Germinal center (tissue), 1 donor: ENCODE measurements at regions not wholly inside any gene's neighbourhood (a gene's known extent, or its start where the extent isn't known, plus 50 kb on each side); places are given as distances from the start of the nearest gene placed in this dataset.

Experiments
- DNase-seq: peaks from one replicate; pipeline ENCODE4 v3.0.0; 2012; ENCODE audit warnings: mixed read lengths, low spot score

DNA sequence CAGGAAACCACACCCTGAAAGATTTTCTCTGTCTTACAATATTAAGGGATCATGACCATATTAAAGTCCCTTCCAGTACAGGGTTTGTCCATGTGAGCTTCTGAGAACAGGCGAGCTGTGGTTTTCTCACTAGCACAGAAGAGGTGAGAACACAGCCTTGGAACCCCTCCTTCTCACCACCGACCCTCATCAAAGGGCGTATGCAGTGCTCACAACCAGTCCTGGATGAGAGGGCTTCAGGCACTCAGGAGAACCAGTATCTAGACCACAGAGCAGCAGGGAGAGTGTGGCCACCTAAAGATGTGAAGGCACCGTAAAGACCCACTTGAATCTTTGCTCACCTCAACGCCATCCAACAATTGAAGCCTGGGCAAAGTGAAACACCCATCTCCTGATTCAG lies 397.0 kb downstream of the ETS1 start:
- no peak for DNase-seq

DNA sequence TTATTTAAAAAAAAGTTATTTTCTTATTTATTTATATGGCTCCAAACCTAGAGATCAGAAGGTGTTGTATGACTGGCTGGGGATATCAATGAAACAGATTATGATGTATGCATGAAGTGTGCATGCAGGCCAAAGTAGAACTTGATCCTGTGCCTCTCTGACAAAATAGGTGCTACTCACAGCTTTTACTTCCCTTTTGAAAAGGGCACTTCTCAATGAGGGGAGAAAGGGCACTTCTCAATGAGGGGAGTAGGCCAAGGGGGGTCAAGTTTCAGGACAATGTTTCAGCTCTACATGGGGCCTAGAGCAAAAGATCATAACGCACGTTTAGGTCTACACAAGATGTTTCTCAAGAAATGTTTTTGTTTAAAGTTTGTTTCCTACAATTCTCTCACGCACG lies 397.5 kb downstream of the ETS1 start:
- DNase-seq = no peak

DNA sequence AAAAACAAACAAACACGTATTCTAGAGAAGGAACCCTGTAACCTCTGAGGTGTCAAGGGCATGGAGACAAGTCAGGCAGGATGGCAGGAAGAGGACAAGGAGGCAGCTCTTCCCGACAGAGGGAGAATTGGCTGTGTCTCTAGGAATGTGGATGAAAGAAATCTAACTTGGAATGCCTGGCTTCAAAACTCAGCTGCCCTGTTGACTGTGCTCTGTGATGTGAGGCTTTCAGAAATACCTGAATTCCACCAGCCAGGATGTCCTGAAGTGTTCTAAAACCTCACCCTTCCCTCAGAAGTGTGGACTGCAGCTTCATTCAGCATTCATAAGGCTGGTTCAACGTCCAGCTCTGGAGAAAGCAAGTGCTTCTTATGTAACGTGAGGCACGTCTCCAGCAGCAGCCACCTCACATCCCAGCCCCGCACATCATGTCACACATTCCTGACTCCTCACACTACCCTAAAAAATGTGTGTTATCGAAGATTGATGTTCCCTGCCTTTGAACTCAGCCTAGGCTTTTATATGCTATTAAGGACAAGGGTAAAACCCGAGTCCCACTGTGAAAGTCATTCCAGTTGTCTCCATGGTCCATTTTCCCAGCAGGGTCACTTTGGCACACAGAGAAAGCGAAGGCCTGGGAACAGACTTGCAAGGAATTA lies 398.9 kb downstream of the ETS1 start:
- DNase-seq = no peak

DNA sequence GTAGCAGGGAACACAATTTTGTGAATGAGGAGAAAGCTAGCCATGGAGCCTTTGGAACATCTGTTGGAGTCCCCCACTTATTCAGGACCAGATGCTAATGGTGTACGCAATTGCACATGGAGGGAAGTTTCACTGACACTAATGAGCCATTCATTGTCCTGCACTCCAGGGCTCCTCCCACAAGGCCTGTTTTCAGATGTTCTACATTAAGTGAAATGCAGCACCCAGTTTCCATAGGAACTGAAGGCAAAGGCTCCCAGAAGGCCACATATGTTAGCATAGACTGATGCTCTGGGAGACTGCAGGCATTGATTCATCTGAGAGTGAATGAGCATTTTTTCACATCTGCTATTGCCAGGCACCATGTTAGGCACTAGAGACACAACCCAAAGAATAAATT lies 399.5 kb downstream of the ETS1 start:
- DNase-seq = no peak

DNA sequence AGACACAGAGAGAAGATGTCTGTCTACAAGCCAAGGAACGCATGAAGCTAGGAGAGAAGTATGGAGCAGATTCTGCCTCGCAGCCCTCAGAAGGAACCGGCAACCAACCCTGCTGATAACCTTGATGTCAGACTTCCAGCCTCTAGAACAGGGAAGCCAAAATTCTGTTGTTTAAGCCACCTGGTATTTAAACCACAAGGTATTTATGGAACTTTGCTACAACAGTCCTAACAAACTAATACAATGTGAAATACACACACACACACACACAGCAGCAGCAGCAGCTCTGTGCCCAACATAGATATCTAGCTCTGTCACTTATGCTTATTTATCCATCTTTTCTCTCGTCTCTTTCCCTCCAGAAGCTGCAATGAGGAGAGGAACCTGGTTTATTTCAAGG lies 400.0 kb downstream of the ETS1 start:
- DNase-seq = no peak

DNA sequence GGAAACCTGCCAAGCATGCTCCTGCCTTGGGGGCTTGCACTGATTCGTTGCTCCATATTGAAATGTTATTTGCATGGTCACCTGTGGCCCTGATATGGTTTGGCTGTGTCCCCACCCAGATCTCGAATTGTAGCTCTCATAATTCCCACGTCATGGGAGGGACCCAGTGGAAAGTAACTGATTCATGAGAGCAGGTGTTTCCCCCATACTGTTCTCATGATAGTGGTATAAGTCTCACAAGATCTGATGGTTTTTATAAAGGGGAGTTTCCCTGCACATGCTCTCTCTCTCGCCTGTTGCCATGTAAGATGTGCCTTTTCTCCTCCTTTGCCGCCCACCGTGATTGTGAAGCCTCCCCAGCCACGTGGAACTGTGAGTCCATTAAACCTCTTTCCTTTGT lies 402.4 kb downstream of the ETS1 start:
- DNase-seq = no peak

DNA sequence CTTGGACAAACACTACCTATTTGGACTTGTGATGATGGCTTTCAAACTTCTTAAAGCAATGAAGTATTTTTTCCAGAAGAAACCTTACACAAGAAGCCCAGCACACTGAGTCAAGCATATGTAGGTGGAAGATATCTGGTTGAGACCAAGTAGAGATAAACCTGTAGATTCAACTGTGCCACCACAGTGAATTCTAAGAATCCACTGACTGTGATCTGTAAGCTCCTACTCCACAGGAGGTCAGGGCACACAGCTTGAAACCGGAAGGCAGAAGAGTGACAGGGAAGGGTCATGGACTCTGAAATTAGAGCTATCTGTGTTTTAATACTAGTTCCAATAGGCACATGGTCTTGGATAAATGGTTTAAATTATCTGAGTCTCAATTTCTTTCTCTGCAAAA lies 404.5 kb downstream of the ETS1 start:
- DNase-seq = no peak

DNA sequence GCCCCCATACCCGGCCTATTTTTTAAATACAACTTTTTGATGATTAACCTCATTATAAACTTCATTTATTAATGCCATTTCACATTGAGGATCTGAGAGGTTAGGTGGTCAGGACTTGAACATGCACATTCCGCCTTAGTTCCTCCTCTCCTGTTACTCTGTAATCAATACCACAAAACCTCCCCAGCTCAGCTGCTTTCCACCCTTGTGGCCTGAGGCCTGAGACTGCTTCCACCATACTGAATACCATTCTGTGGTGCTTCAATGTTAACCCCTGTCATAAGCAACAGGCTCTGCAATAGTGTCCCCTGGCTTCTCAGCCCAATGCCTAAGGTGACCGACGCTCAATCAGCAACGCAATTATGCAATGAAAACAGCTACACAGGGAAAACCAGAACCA lies 405.4 kb downstream of the ETS1 start:
- DNase-seq = no peak

DNA sequence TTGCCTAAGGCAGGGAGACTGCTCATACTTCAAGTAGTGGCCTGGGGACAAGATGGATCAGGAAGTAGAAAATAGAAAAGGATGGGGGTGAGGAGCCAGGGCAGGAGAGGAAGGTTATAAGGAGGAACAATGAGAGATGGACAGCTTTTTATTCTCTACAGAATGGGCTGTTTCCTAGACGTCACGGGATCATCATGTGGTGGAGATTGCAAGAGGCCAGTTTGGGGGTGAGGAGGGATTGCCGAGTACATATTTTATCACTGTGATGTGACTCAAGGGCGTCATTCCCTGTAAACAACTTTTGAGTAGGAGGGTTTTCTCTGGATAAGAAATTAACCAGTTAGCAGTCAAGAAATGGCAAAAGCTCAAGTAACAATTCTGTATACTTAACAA lies 406.3 kb downstream of the ETS1 start:
- no peak for DNase-seq

DNA sequence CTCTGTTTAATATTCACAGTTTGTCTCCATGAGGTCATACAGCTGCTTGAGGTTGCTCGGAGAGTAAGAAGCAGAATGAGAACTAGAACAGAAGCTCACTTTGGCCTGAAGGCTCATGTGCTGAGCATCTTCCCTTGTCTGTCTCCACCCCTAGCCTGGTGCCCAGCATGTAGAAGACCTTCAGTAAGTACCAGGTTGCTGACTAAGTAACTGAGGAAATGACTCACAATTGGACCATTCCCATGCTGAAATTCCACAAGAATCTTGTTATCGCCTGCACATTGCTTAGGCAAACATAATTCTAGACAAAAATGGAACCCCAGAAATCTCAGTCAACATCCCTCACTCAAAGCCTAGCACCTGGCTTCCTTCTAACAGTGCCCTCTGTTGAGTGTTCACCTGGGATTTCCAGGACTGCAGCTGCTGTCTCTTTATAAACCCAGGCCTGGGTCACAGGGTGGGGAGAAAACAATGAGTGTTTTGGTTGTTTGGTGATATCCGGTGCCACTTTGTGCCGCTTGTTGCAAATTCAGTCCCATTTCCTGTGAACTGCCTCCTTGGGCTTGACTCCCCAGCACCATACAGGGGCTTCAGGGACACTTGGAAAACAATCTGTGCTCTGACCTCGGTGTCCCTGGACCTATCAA lies 406.8 kb downstream of the ETS1 start:
- DNase-seq = no peak

DNA sequence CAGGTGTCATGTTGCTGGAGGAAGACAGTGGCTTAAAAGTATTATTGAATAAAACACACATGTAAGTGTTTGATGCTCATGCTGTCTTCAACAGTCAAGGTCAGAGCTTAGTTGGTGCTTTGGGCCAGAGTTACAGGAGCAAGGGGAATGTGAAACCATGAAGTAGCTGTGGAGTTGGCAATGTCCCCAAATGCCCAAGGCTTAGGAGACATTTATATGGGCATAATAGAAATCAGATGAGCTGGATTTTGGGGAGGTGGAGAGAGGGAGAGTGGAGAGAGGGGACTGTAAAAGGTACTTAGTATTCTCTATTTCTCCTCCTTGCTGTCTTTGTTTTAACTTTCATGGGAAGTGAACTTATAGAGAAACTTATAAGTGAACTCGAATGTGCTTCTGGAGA lies 407.8 kb downstream of the ETS1 start:
- no peak for DNase-seq

DNA sequence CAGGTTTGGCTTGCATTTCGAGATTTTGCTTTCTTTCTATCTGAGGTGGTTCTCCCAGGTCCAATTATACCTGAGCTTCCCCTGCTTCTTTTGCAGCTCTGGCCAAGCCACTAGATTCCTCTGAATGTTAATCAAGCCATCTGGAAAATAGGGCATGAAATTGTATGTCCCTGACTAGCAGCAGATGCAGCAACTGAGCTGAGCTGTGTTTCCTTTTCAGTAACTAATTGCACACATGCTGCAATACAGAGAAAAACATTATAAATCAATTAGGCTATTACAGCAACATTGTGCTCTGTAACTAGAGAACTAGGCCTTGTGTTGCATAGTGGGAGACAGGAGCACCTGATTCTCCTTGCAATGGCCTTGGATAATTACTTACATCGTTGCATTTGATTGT lies 408.3 kb downstream of the ETS1 start:
- no peak for DNase-seq

DNA sequence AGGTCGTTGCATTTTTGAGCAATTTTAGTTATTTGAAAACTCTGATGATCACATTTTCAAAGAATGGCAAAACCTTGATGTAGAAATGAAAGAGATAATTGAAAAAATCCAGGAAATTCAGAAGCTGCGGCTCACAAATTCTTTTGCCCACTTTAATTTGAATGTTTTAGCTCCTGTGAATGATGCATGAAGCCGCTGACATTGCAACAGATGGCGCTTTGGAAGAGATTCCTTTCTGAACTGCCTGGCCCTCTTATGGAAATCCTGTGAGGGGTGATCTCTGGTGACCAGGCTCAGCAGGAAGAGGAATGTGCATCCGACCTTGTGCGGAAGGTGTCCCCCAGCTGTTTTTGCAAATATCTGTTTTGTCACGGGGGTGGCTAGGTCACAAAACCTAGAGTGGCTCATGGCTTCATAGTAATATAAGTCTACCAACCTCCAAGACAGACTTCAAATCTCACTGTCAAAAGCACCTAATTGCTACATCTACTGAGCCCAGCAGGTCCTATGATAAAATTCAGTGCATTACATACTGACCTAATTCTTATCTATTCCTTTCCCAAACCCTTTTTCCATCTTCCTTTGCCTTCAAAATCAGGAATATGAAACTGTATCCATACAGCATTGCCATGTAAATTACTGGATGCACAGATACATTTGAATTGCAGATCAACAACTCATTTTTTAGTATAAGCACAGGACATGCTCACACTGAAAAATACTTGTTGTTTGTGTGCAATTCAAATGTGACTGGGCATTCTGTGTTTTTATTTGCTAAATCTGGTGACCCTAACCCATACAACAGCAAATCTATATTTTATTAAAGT lies 412.7 kb downstream of the ETS1 start:
- no peak for DNase-seq

DNA sequence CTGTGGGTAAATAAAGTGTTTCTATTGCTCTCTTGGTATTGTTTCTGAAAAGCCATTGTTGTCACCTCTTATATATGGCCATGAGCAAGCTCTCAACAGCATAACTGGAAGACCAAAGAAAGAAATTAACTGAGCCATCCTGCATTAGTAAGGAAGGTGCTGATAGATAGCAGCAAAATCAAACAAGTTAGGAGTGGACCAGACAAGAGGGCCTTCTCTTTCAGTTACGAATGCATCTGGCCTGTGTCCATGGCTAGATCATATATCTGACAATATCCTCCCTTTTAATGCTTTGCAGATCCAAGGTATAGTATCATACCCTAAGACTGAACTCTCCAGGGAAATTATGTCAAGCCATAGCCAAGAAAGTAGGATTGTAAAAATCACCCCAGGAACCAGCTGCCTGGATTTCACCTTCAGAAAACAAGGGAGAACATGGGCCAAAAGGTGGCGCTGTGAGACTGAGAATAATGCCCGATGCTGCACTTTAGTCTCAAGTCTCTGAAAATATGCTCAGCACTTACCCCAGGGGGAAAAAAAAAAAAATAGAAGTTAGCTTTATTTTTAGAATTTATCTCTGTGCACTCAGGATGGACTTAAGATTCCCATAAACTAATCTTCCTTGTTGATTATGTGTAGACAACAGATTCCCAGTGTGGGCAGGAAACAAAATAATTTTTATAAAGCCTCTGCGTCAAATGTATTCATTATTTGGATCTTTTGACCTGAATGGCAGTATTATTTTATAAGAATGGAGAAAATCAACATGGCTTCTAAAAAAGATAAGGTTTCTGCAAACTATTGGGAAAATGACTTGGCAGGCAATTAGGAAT lies 415.1 kb downstream of the ETS1 start:
- peak; percentile 78 for DNase-seq

DNA sequence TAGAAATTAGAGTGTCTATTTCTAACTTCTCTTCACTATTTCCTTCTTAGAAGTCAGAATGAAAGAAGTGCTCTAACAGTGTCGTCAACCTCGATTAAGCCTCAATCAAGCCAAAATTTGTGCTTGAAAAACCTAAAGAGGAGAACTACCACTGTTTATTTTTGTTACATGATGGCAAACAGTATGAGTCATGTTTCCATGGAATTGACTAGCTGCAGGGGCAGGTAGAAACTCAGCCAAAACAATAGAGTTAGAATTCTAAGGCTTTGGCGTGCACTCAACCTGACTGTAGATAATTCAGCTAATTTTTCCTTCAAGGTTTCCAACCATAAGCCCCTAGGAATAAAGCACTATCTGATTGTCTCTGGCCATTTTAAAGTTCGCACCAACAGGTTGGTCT lies 415.9 kb downstream of the ETS1 start:
- no peak for DNase-seq

DNA sequence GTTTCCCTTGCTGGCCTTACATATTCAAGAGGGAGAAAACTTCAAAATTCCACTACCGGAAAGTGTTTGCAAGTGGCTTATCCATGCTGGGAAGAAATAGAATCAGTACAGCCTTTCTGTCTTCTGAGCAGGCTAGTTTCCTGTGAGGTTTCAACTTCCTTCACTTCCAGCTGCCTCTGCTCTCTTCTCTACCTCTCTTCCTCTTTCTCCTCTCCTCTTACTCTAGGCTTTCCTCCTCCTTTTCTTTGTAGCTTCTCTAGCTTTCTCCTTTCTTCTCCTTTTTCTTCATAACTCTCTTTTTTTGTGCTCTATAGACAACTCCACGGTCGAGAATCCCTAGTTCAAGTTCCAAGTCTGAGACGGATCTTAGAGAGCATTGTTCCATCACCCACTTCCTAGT lies 421.8 kb downstream of the ETS1 start:
- no peak for DNase-seq

DNA sequence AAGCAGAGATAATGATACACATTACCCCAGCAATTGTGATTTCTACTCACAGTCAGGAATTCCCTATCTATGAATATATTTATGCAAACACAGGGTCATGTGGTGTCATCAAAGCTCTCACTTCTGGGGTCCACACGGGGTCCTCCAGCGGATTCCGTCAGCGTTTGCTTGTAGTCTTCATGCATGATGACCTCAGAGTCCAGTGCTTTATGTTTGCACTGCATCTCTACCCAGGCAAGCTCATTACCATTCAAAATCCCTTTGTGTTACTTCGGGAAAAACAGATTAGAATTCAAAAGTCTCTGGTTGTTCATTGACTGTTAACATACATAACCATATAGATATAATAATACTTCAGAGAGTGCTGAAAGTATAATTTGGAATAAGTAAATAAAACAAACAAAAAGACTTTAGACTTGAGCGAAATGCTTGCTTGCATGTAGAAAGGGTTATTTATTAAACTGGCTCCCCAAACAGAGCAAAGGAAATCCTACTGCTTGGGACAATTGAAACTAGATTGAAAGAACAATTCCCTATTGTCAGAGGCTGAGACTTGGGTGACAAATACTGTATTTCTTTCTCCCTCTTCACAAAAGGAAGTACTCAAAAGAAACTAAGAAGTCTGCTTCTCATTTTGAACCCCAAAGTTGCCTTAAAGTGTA lies 423.1 kb downstream of the ETS1 start:
- no peak for DNase-seq

DNA sequence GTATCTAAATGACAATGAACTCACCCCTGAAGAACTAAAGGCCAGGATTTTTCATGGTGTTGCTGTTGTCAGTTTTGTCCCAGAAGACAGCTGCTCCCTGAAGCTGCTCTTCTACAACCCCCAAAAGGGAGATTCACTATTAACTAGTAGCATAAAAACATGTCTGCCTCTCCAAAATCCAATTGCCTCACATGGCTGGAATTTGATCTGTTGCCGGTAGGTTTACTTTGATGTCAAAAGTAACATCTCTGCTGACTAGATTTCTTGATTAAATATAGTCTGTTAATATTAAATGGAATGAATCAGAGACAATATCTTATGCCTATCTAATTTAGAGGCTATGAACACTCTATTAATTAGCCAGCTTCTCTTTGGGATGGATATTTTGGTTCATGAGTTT lies 425.4 kb downstream of the ETS1 start:
- no peak for DNase-seq

DNA sequence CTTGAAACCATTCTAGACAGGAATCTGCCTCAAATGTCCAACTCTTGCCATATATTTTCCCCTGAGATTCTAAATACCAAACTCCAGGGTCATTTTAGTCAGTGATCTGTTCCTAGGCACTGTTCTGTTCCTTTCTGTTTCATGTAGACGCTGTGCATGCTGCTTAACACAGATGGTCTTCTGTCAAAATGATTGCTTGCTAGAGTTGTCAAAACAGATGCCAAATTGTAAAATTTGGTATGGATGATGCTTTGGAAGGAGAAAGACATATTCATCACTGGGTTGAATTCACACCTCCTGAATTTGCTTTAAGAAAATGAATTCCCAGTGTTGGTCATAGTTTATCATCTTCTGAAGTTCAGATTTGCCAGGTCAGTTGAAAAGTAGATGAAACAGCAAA lies 425.9 kb downstream of the ETS1 start:
- DNase-seq = no peak

DNA sequence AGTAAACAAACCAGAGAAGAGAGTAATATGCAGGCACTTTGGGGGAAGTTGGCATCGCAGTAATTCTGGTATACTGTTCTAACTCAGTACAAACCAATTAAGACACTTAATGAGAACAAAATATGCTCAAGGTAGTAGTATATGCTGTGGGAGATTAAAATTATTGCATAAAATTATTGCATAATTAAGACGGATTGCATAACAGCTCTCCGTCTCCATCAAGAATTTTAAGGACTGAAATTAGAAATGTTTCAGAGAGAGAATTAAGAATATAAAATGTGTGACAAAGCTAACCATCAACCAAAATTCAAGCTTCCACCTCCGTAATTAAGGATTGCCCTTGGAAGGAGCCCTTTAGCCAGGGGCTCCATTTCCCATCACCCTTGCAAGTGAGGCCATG lies 428.5 kb downstream of the ETS1 start:
- no peak for DNase-seq

DNA sequence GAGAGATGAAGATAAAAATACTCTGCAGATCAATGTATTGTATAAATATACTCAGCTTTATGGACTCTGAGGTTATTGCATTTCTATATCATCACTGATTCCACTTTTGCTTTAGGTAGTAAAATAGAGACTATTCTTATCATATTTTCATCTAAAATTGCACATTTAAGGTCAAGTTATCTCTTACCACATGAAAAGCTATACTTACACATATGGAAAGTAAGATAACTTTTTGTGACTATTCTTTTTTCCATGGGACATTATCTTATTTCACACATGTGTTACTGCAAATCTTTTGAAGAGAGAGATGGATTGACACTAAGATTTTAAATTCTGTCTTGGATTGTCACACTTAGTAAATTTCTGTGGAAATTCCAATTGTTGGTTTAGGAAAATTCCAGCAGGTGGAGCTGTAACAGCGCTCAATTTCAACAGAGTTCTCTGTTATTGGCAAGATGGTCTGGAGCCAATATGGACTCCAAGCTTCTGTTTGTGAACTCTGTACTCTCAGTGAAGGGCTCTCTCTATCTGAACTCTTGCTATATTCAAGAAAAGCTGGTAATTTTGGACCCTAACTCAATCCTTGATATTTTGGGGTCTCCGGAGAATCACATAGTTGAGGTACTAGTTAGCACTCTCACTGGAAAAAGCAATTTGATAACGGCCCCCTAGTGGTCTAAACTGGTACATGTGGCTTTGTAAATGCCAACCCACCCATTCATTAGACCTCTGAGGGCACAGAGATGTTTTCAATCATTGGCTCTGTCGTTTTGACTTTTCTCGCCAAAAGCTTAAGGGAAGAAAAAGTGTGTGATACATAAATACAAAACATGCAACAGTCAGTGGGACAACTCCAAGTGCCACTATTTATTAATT lies 429.7 kb downstream of the ETS1 start:
- peak; percentile 53 for DNase-seq
